AG04449 (cell line): ENCODE measurements at regions not wholly inside any gene's neighbourhood (a gene's known extent, or its start where the extent isn't known, plus 50 kb on each side); places are given as distances from the start of the nearest gene placed in this dataset.
"Not testable (repeated sequence)": the region's sequence is repeated elsewhere in the genome, so short reads cannot be mapped to it uniquely, and the experiment has no call there.

Experiments
- CTCF ChIA-PET: fragments of 350-600 bp; formaldehyde crosslinking; extraction: SDS; loops from one replicate; lab custom pipeline; 2021; ENCODE audit warnings: antibody characterized with exemption; lab: Yijun Ruan, JAX
- POLR2A ChIA-PET: fragments of 400-600, 350-600 bp; formaldehyde crosslinking; extraction: SDS; loops from one replicate; lab custom pipeline; 2020; ENCODE audit warnings: antibody characterized with exemption, inconsistent platforms; lab: Yijun Ruan, JAX
- DNase-seq: peaks from one replicate; pipeline ENCODE4 v3.0.0-alpha.2; 2010; ENCODE audit warnings: low read depth, low spot score
- H3K4me3 ChIP-seq: 2 replicates; pipeline ENCODE4 v1.5.1; 2011; ENCODE audit warnings: low read depth, mild to moderate bottlenecking, control low read depth, low read length
- TF ChIP-seq, protein P1 (sequence below): IDR thresholded peaks from one replicate; pipeline ENCODE4 v1.5.1; 2011; ENCODE audit warnings: mild to moderate bottlenecking, moderate library complexity, low read length, control low read depth, inconsistent platforms; ENCODE audit not compliant: insufficient read depth; ENCODE audit errors: missing control alignments

DNA sequence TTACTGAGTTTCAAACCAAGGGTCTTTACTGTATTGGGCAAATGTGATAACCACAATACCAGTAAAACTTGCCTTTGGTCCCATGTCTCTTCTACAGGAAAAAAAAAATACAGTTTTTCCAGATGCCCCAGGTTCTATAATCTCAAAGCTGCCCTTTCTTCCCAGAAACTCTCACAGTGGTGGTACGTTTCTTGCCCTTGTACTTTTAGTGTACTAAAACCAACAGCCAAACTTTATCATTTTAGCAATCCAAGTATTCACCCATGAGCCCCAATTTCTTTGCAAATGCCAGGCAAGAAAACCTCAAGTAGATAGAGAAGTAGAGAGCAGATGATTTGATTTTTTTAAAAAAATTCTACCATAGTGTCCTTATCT, 157.8 kb downstream of the OR2B2 start:
- TF ChIP-seq, protein P1, sequence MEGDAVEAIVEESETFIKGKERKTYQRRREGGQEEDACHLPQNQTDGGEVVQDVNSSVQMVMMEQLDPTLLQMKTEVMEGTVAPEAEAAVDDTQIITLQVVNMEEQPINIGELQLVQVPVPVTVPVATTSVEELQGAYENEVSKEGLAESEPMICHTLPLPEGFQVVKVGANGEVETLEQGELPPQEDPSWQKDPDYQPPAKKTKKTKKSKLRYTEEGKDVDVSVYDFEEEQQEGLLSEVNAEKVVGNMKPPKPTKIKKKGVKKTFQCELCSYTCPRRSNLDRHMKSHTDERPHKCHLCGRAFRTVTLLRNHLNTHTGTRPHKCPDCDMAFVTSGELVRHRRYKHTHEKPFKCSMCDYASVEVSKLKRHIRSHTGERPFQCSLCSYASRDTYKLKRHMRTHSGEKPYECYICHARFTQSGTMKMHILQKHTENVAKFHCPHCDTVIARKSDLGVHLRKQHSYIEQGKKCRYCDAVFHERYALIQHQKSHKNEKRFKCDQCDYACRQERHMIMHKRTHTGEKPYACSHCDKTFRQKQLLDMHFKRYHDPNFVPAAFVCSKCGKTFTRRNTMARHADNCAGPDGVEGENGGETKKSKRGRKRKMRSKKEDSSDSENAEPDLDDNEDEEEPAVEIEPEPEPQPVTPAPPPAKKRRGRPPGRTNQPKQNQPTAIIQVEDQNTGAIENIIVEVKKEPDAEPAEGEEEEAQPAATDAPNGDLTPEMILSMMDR = no peak
- H3K4me3 ChIP-seq = peak overlapping the region; percentile 56
- ChIA-PET POLR2A (interaction anchor here (0.7 to 1.0 kb wide), 2 partner anchors 53 to 577 kb away, joined by 3 to 5 read pairs; a partner anchor contains a TSS), CTCF (interaction anchor here (0.8 to 6.3 kb wide), 11 partner anchors 10 to 1432 kb away, joined by 3 to 78 read pairs (median 3); no protein-coding TSS in a partner anchor)
- DNase-seq = no peak

DNA sequence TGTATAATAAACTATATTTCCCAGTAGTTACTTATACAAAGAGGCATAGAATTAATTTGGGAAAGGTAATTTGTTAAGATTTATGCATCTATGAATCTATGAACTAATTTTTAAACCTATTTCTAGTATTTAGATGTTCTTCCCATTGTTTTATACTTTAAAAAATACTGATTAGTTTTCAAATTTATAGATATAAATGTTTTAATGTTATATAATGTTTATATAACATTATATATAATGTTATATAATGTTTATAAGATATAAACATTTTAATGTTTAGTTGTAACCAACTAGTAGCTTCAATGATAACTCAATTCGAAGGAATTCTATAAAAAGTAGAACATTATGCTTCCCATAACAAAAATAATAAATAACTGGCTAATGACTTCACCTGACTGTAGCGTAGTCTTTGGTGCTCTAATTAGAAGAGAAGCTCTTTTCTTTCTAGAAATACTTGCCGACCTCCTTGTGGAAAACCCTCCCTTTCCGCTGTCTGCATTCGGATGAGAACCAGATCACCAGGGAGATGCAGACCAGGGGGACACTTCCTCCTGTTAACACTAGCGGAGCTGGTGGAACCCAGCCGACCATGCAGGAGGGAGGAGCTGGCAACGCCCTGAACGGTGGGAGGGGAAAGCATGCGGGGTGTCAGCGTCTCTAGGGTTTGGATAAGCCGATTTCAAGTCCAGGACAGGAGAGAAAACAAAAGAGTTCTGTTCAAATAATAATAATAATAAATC, 158.4 kb downstream of the OR2B2 start:
- peak overlapping the region; percentile 56 for H3K4me3 ChIP-seq
- CTCF ChIA-PET = interaction anchor here (0.9 to 6.3 kb wide), 11 partner anchors 11 to 1432 kb away, joined by 3 to 78 read pairs (median 4); no protein-coding TSS in a partner anchor
- POLR2A ChIA-PET = interaction anchor here (0.7 to 1.0 kb wide), 2 partner anchors 54 to 576 kb away, joined by 3 to 5 read pairs; a partner anchor contains a TSS
- DNase-seq = no peak
- TF ChIP-seq, protein P1 = peak; percentile 23

DNA sequence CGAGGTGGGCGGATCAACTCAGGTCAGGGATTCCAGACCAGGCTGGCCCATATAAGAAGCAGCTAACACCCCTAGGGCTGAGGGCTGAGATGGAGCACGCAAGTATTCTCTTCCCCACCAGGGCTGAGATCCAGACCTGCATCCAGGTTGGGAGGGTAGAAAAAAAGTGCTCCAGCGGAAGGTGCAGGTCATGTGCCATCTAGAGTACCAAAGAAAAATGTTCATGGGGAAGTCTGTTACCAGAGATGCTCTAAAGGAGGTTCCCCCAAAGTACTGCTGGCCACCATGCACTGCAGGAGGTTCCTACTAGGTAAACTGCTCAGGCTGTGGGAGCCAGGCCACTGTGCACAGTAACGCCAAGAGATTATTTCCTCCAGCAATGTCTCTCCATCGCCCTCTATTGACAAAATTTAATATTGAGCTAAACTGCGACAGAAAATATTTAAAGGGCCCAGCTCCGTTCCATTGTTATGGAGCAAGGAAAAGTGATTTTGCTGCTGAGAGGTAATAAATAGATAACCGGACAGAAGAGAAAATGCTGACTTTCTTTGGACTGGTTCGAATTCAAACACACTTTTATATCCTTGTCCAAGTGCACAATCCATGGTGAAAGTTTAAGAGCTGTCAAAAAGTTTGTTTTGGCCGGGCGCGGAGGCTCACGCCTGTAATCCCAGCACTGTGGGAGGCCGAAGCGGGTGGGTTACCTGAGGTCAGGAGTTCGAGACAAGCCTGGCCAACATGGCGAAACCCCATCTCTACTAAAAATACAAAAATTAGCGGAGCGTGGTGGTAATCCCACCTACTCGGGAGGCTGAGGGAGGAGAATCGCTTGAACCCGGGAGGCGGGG, 159.9 kb downstream of the OR2B2 start:
- DNase-seq = no peak
- CTCF ChIA-PET = interaction anchor here (0.6 to 6.3 kb wide), 38 partner anchors 8 to 622 kb away, joined by 3 to 78 read pairs (median 4); a partner anchor contains a TSS
- TF ChIP-seq, protein P1 = peak; percentile 60
- H3K4me3 ChIP-seq = peak overlapping the region; percentile 96
- POLR2A ChIA-PET = interaction anchor here (0.6 to 1.0 kb wide), 2 partner anchors 233 to 578 kb away, joined by 4 read pairs; no protein-coding TSS in a partner anchor

DNA sequence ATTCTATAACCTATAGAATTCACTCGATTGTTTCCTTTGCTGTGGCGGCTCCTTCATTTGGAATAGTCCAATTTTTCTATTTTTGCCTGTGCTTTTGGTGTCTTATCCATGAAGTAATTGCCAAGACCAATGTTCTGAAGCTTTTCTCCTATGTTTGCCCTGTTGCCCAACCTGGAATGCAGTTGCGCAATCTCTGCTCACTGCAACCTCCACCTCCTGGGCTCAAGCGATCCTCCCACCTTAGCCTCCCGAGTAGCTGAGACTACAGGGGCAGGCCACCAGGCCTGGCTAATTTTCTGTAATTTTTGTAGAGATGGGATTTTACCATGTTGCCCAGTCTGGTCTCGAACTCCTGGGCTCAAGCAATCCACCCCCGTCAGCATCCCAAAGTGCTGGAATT, 163.5 kb downstream of the OR2B2 start:
- no peak overlapping the region for H3K4me3 ChIP-seq
- DNase-seq = no peak
- TF ChIP-seq, protein P1 = no peak
- CTCF ChIA-PET = interaction anchor here (1.0 kb wide), 1 partner anchor 23 kb away, joined by 3 read pairs; no protein-coding TSS in a partner anchor
- POLR2A ChIA-PET = no interaction called here

DNA sequence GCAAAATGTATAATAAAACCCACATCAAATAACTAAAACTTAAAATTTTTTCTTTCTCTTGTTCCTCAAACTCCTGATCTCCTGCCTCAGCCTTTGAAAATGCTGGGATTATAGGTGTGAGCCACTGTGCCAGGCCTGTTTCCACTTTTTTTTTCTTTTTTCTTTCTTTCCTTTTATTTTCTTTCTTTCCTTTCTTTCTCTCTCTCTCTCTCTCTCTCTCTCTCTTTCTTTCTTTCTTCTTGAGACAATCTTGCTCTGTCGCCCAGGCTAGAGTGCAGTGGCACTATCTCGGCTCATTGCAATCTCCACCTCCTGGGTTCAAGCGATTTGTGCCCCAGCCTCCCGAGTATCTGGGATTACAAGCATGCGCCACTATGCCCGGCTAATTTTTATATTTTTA, 164.6 kb downstream of the OR2B2 start:
- TF ChIP-seq, protein P1 = no peak
- CTCF ChIA-PET = interaction anchor here (1.0 kb wide), 1 partner anchor 24 kb away, joined by 3 read pairs; no protein-coding TSS in a partner anchor
- no peak overlapping the region for H3K4me3 ChIP-seq
- no peak for DNase-seq
- POLR2A ChIA-PET = no interaction called here

DNA sequence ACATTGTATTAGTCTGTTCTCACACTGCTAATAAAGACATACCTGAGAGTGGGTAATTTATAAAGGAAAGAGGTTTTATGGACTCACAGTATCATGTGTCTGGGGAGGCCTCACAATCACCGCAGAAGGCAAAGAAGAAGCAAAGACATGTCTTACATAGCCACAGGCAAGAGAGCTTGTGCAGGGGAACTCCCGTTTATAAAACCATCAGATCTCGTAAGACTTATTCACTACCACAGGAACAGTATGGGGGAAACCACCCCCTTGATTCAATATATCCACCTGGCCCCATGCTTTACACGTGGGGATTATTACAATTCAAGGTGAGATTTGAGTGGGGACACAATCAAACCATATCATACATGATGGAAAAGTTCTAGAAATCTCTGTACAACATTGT, 165.3 kb downstream of the OR2B2 start:
- CTCF ChIA-PET, POLR2A ChIA-PET, H3K4me3 ChIP-seq, DNase-seq: not testable (repeated sequence)
